K562 (cell line): ENCODE measurements at regions not wholly inside any gene's neighbourhood (a gene's known extent, or its start where the extent isn't known, plus 50 kb on each side); places are given as distances from the start of the nearest gene placed in this dataset.

Source experiments
- ATAC-seq: fragments of 200-7000 bp; cut with Tn5 transposase; 3 replicates; pipeline ENCODE4 v1.9.1; 2020; ENCODE audit warnings: moderate library complexity
- BruUV-seq: library from RNA; stranded (reverse); fragments of 400-500 nt; replicated peaks from 2 replicates; lab custom pipeline; 2021; lab: Mats Ljungman, UMichigan
- CTCF ChIA-PET: fragments of 300-600 bp; formaldehyde crosslinking; extraction: SDS; loops from one replicate; lab custom pipeline; 2021; ENCODE audit warnings: low intra/inter-chr PET ratio; lab: Yijun Ruan, JAX
- POLR2A ChIA-PET: fragments of 300-600, 350-650 bp; sonication (Branson Sonifier 250); formaldehyde crosslinking; extraction: SDS; loops from one replicate; lab custom pipeline; 2021; ENCODE audit warnings: antibody characterized with exemption, inconsistent platforms; lab: Yijun Ruan, JAX
- DNase-seq, 4 experiments: peaks; one replicate each; pipeline versions ENCODE4 v3.0.0 to v3.0.0-alpha.2; 2011 to 2018; ENCODE audit warnings: low spot score in 3 of 4, mixed read lengths in 3 of 4; ENCODE audit errors: extremely low read depth in 1 of 4
- FAIRE-seq: peaks from 2 replicates; lab custom pipeline; 2011; peaks lifted over from hg19 to GRCh38; lab: Jason Lieb, UNC
- H2AFZ ChIP-seq: 2 replicates; pipeline ENCODE4 v1.6.0; 2011; ENCODE audit warnings: low read depth, low read length, control low read depth, inconsistent platforms
- H3K27ac ChIP-seq: fragments of 200-600 bp; 3 replicates; pipeline ENCODE4 v1.8.0; 2011; ENCODE audit warnings: low read depth, mild to moderate bottlenecking, control low read depth, inconsistent platforms, low read length, moderate library complexity, mixed read lengths; ENCODE audit errors: extremely low read depth
- H3K27me3 ChIP-seq, 2 experiments: fragments of 300-600 bp in 1 of 2; 2 replicates in 1 of 2; 3 replicates in 1 of 2; pipeline versions ENCODE4 v1.6.0 to v1.8.0; 2011; ENCODE audit warnings: inconsistent platforms in 2 of 2, low read length in 2 of 2, mild to moderate bottlenecking in 1 of 2, mixed read lengths in 1 of 2, moderate library complexity in 1 of 2; ENCODE audit not compliant: control insufficient read depth in 2 of 2, insufficient read depth in 2 of 2
- H3K36me3 ChIP-seq: fragments of 300-600 bp; 3 replicates; pipeline ENCODE4 v1.8.0; 2011; ENCODE audit warnings: mild to moderate bottlenecking, low read length, inconsistent platforms; ENCODE audit not compliant: control insufficient read depth, insufficient read depth
- H3K4me1 ChIP-seq, 2 experiments: fragments of 200-600 bp in 1 of 2; replicated peaks in 1 of 2; 2 replicates in 1 of 2; 3 replicates in 1 of 2; pipeline versions ENCODE4 v1.5.1 to v1.8.0; 2011; ENCODE audit warnings: inconsistent platforms in 2 of 2, low read length in 2 of 2, mild to moderate bottlenecking in 1 of 2, mixed read lengths in 1 of 2, moderate library complexity in 1 of 2; ENCODE audit not compliant: control insufficient read depth in 2 of 2, insufficient read depth in 2 of 2
- H3K4me2 ChIP-seq: 2 replicates; pipeline ENCODE4 v1.6.1; 2011; ENCODE audit warnings: low read length, control low read depth, inconsistent platforms, mixed read lengths; ENCODE audit not compliant: insufficient read depth
- H3K4me3 ChIP-seq: fragments of 200-600 bp; sonication (generic), shearing (Covaris generic); 2 replicates; pipeline ENCODE4 v1.5.1; 2016; ENCODE audit warnings: control low read depth, inconsistent platforms
- H3K79me2 ChIP-seq: fragments of 200-600 bp; 3 replicates; pipeline ENCODE4 v1.8.0; 2011; ENCODE audit warnings: low read length, inconsistent platforms; ENCODE audit not compliant: control insufficient read depth, insufficient read depth
- H3K9ac ChIP-seq, 2 experiments: 2 replicates each; pipeline versions ENCODE4 v1.6.0 to v1.6.1; 2011; ENCODE audit warnings: low read depth in 2 of 2, low read length in 2 of 2, control low read depth in 1 of 2, inconsistent platforms in 1 of 2, mild to moderate bottlenecking in 1 of 2, mixed read lengths in 1 of 2; ENCODE audit not compliant: insufficient read depth in 1 of 2
- H3K9me1 ChIP-seq: one replicate; pipeline ENCODE4 v1.6.0; 2011; ENCODE audit warnings: inconsistent platforms, mild to moderate bottlenecking, low read length, moderate library complexity; ENCODE audit not compliant: control insufficient read depth, insufficient read depth
- H3K9me3 ChIP-seq: replicated peaks from 2 replicates; pipeline ENCODE4 v1.5.1; 2011; ENCODE audit warnings: low read depth, low read length, inconsistent platforms; ENCODE audit not compliant: control insufficient read depth, insufficient read depth
- H4K20me1 ChIP-seq: replicated peaks from 2 replicates; pipeline ENCODE4 v1.6.1; 2011; ENCODE audit warnings: low read length, inconsistent platforms, mixed read lengths; ENCODE audit not compliant: control insufficient read depth, insufficient read depth
- HNRNPH1 ChIP-seq: fragments of 200-400 bp; formaldehyde crosslinking; optimal IDR thresholded peaks from 2 replicates; pipeline ENCODE3; 2017; ENCODE audit warnings: low read depth, mild to moderate bottlenecking, low read length, moderate library complexity
- KAT8 ChIP-seq: fragments of 450-650 bp; IDR thresholded peaks from 2 replicates; pipeline ENCODE4 v1.6.1; 2016; ENCODE audit warnings: low read depth, mild to moderate bottlenecking
- LARP7 ChIP-seq: fragments of 450-650 bp; IDR thresholded peaks from 2 replicates; pipeline ENCODE4 v1.6.1; 2016
- MED1 ChIP-seq: sonication (generic); formaldehyde crosslinking; IDR thresholded peaks from 2 replicates; pipeline ENCODE4 v1.8.1; 2023; ENCODE audit warnings: missing genetic modification reagents, borderline replicate concordance
- NCOA1 ChIP-seq: fragments of 450-650 bp; IDR thresholded peaks from 2 replicates; pipeline ENCODE4 v1.6.1; 2016; ENCODE audit warnings: low read depth
- PTRF ChIP-seq: fragments of 450-650 bp; IDR thresholded peaks from 2 replicates; pipeline ENCODE4 v1.6.1; 2016; ENCODE audit warnings: mild to moderate bottlenecking, missing genetic modification characterization, missing compliant biosample characterization
- TAF7 ChIP-seq: fragments of 450-650 bp; IDR thresholded peaks from 2 replicates; pipeline ENCODE4 v1.6.1; 2016; ENCODE audit warnings: missing genetic modification characterization, missing compliant biosample characterization
- TFAM ChIP-seq: fragments of 250-450 bp; sonication (Bioruptor Pico); conservative IDR thresholded peaks from 2 replicates; pipeline ENCODE4 v1.5.0; 2021; ENCODE audit warnings: mild to moderate bottlenecking, moderate library complexity
- ZFX ChIP-seq: sonication (generic); formaldehyde crosslinking; IDR thresholded peaks from 2 replicates; pipeline ENCODE4 v1.8.0; 2022; ENCODE audit warnings: mild to moderate bottlenecking, missing genetic modification reagents, moderate library complexity
- ZNF699 ChIP-seq: fragments of 250-450 bp; sonication (Bioruptor Pico); IDR thresholded peaks from 2 replicates; pipeline ENCODE4 v1.8.0; 2021; ENCODE audit warnings: mild to moderate bottlenecking, moderate library complexity; ENCODE audit not compliant: insufficient replicate concordance
- WGBS: fragments of 100-300 bp; shearing (Covaris generic); methylation state at CpG from one replicate; pipeline ENCODE4 v1.1.6; 2016; ENCODE audit warnings: low coverage, mixed read lengths; ENCODE audit not compliant: insufficient coverage; ENCODE audit errors: missing lambda C conversion rate; 5-methylcytosine and 5-hydroxymethylcytosine counted together
- in situ Hi-C: fragments of 300-500 bp; cut with MboI; formaldehyde crosslinking; loops from 4 replicates; pipeline ENCODE4 v1.15.0; 2018; ENCODE audit warnings: inconsistent platforms, mixed read lengths
- intact Hi-C: fragments of 100-400 bp; cut with micrococcal nuclease; formaldehyde crosslinking; loops from 2 replicates; pipeline ENCODE4 v1.14.2; 2022
- TF ChIP-seq, protein P1 (sequence below): conservative IDR thresholded peaks from 2 replicates; pipeline ENCODE4 v1.6.1; 2011; ENCODE audit warnings: low read depth, mild to moderate bottlenecking, low read length; ENCODE audit not compliant: control insufficient read depth
- TF ChIP-seq, protein P2 (sequence below): sonication (generic); formaldehyde crosslinking; IDR thresholded peaks from 2 replicates; pipeline ENCODE4 v1.8.1; 2022; ENCODE audit warnings: missing genetic modification reagents
- TF ChIP-seq, protein P3 (sequence below): fragments of 450-650 bp; formaldehyde crosslinking; IDR thresholded peaks from 2 replicates; pipeline ENCODE4 v1.4.0; 2022; ENCODE audit warnings: mild to moderate bottlenecking, moderate library complexity
- TF ChIP-seq, protein P4 (sequence below): fragments of 450-650 bp; formaldehyde crosslinking; IDR thresholded peaks from 2 replicates; pipeline ENCODE4 v1.4.0; 2020; ENCODE audit warnings: mild to moderate bottlenecking, mixed read lengths

DNA sequence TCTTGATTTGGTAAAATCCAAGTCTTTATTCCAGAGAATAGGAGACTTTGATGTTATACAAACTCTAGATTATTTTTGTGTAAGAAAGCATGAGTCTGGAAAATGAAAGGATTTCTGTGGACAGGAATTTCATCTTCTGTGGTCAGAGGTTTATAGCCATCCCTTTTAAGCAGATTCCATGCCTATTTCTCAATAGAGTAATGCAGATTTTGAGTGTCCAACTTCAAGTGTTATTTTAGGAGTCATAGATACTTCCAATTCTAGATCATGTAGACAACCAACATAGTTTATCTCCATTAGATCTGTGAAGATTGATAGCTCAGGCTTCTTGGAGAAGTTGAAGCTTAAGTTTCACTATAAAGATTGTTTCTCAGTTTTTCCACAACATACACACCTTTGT, 379.7 kb downstream of the PSAT1 start (continued):
- TF ChIP-seq, protein P1, sequence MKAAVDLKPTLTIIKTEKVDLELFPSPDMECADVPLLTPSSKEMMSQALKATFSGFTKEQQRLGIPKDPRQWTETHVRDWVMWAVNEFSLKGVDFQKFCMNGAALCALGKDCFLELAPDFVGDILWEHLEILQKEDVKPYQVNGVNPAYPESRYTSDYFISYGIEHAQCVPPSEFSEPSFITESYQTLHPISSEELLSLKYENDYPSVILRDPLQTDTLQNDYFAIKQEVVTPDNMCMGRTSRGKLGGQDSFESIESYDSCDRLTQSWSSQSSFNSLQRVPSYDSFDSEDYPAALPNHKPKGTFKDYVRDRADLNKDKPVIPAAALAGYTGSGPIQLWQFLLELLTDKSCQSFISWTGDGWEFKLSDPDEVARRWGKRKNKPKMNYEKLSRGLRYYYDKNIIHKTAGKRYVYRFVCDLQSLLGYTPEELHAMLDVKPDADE: no peak
- TF ChIP-seq ZNF699: no peak
- TF ChIP-seq, protein P2, sequence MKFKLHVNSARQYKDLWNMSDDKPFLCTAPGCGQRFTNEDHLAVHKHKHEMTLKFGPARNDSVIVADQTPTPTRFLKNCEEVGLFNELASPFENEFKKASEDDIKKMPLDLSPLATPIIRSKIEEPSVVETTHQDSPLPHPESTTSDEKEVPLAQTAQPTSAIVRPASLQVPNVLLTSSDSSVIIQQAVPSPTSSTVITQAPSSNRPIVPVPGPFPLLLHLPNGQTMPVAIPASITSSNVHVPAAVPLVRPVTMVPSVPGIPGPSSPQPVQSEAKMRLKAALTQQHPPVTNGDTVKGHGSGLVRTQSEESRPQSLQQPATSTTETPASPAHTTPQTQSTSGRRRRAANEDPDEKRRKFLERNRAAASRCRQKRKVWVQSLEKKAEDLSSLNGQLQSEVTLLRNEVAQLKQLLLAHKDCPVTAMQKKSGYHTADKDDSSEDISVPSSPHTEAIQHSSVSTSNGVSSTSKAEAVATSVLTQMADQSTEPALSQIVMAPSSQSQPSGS (CRISPR knock-in tag): no peak

DNA sequence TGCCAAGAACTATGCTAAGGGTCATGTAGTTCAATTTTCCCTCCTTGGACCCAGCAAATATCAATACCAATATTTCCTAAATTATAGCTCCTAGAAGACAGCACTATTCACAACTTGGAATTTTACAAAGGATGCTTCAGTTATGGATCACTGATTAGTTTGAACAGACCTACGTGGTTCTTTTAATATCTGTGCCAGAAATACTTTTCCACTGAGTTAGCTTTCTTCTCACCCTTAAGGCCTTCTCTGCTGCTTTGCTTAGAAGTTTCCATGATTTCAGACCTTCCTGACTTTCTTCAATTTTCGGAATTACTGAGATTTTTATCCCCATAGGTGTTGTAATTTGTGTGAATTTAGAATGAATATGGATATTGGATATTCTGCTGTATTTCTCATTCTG, 380.4 kb downstream of the PSAT1 start:
- in situ Hi-C loops: no loop called here
- no peaks in the 10 kb centered on the region for H3K79me2 ChIP-seq
- TF ChIP-seq HNRNPH1: no peak
- no peak for TF ChIP-seq KAT8
- no peak for TF ChIP-seq PTRF (tag)
- TF ChIP-seq TAF7 (tag): no peak
- TF ChIP-seq, protein P3, sequence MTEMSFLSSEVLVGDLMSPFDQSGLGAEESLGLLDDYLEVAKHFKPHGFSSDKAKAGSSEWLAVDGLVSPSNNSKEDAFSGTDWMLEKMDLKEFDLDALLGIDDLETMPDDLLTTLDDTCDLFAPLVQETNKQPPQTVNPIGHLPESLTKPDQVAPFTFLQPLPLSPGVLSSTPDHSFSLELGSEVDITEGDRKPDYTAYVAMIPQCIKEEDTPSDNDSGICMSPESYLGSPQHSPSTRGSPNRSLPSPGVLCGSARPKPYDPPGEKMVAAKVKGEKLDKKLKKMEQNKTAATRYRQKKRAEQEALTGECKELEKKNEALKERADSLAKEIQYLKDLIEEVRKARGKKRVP: no peak
- TF ChIP-seq, protein P4, sequence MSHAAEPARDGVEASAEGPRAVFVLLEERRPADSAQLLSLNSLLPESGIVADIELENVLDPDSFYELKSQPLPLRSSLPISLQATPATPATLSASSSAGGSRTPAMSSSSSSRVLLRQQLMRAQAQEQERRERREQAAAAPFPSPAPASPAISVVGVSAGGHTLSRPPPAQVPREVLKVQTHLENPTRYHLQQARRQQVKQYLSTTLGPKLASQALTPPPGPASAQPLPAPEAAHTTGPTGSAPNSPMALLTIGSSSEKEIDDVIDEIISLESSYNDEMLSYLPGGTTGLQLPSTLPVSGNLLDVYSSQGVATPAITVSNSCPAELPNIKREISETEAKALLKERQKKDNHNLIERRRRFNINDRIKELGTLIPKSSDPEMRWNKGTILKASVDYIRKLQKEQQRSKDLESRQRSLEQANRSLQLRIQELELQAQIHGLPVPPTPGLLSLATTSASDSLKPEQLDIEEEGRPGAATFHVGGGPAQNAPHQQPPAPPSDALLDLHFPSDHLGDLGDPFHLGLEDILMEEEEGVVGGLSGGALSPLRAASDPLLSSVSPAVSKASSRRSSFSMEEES: no peak
- TF ChIP-seq NCOA1: no peak
- no peak for TF ChIP-seq ZFX (CRISPR knock-in tag)
- TF ChIP-seq MED1: no peak
- no peak for TF ChIP-seq TFAM (CRISPR knock-in tag)
- TF ChIP-seq LARP7: no peak

More for the DNA sequence above, 380.4 kb downstream of the PSAT1 start:
- 0% methylated on average over 2 of the region's 2 CpGs for WGBS
- ChIA-PET POLR2A (no interaction called here), CTCF (no interaction called here)
- no TSS peak for BruUV-seq
- DNase-seq (no peak), ATAC-seq (no peak), FAIRE-seq (no peak)
- Histone ChIP-seq H3K9me3 (no peaks in the 10 kb centered on the region), H3K9me1 (no peaks in the 10 kb centered on the region), H3K27me3 (no peaks in the 10 kb centered on the region), H2AFZ (no peak overlapping the region), H3K4me3 (no peak overlapping the region), H4K20me1 (no peaks in the 10 kb centered on the region), H3K9ac (no peak overlapping the region), H3K36me3 (no peaks in the 10 kb centered on the region), H3K4me1 (no peaks in the 10 kb centered on the region), H3K27ac (no peak overlapping the region), H3K4me2 (no peak overlapping the region)
- intact Hi-C loops: no loop called here
